A549 (cell line): ENCODE measurements at regions not wholly inside any gene's neighbourhood (a gene's known extent, or its start where the extent isn't known, plus 50 kb on each side); places are given as distances from the start of the nearest gene placed in this dataset.

ENCODE experiments used
- CTCF ChIP-seq: fragments of >200 bp; sonication (Bioruptor Twin); formaldehyde crosslinking; IDR thresholded peaks from 3 replicates; pipeline ENCODE4 v1.5.1; 2016
- EP300 ChIP-seq, 2 experiments: fragments of >200 bp; sonication (Bioruptor Twin); formaldehyde crosslinking; IDR thresholded peaks; 2 replicates in 1 of 2; 3 replicates in 1 of 2; pipeline ENCODE4 v1.6.1; 2016 to 2017
- GATA3 ChIP-seq: IDR thresholded peaks from 2 replicates; pipeline ENCODE4 v1.6.1; 2012; ENCODE audit warnings: borderline replicate concordance
- MAZ ChIP-seq: fragments of 150-350 bp; IDR thresholded peaks from 2 replicates; pipeline ENCODE4 v1.6.1; 2014; ENCODE audit warnings: antibody characterized with exemption, low read depth, low read length, borderline replicate concordance
- MYC ChIP-seq: IDR thresholded peaks from 2 replicates; pipeline ENCODE4 v1.6.1; 2012; ENCODE audit warnings: mild to moderate bottlenecking, inconsistent platforms, low read length, improper control_type of control experiment, borderline replicate concordance
- POLR2A ChIP-seq: IDR thresholded peaks from 2 replicates; pipeline ENCODE4 v1.6.1; 2012; ENCODE audit warnings: mild to moderate bottlenecking, low read length
- RAD21 ChIP-seq, 2 experiments: fragments of >200 bp in 1 of 2; sonication (Bioruptor Twin) in 1 of 2; formaldehyde crosslinking in 1 of 2; IDR thresholded peaks in 1 of 2; conservative IDR thresholded peaks in 1 of 2; 2 replicates in 1 of 2; 3 replicates in 1 of 2; pipeline ENCODE4 v1.6.1; 2012 to 2018; ENCODE audit warnings: inconsistent platforms in 1 of 2
- ZSCAN20 ChIP-seq: fragments of 250-450 bp; sonication (Bioruptor Pico); IDR thresholded peaks from 2 replicates; pipeline ENCODE4 v1.8.0; 2022; ENCODE audit warnings: mild to moderate bottlenecking, moderate library complexity
- TF ChIP-seq, protein P1 (sequence below): IDR thresholded peaks from 2 replicates; pipeline ENCODE4 v1.6.1; 2012
- TF ChIP-seq, protein P2 (sequence below): fragments of 250-450 bp; sonication (Bioruptor Pico); IDR thresholded peaks from 2 replicates; pipeline ENCODE4 v1.5.0; 2021; ENCODE audit warnings: mild to moderate bottlenecking, moderate library complexity, borderline replicate concordance

DNA sequence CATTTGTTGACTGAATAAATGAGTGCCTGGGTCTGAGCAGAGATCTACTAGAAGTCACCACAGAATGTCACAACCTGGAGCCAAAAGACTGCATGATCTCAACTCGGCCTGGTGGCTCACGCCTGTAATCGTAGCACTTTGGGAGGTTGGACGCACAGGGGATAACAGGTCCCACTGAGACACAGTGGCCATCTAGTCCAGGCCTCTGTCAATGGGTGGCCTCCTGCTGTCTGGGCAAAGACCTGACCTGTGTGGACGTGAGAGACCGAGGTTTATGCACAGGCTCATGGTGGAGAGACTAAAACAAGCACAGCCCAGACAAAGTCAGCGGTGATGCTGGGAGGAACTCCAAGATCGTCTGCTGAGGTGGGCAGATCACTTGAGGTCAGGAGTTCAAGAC is 103.0 kb upstream of the BACE2 start:
- TF ChIP-seq CTCF (no peak), POLR2A (no peak), ZSCAN20 (CRISPR knock-in tag) (no peak), MAZ (no peak), RAD21 (conservative IDR thresholded peaks at IDR 0.05 in 1 of 2, IDR thresholded peaks at IDR 0.05 in 1 of 2) (no peak), GATA3 (no peak), EP300 (IDR thresholded peaks at IDR 0.05) (no peak), MYC (no peak)
- TF ChIP-seq, protein P1, sequence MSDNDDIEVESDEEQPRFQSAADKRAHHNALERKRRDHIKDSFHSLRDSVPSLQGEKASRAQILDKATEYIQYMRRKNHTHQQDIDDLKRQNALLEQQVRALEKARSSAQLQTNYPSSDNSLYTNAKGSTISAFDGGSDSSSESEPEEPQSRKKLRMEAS = no peak
- TF ChIP-seq, protein P2, sequence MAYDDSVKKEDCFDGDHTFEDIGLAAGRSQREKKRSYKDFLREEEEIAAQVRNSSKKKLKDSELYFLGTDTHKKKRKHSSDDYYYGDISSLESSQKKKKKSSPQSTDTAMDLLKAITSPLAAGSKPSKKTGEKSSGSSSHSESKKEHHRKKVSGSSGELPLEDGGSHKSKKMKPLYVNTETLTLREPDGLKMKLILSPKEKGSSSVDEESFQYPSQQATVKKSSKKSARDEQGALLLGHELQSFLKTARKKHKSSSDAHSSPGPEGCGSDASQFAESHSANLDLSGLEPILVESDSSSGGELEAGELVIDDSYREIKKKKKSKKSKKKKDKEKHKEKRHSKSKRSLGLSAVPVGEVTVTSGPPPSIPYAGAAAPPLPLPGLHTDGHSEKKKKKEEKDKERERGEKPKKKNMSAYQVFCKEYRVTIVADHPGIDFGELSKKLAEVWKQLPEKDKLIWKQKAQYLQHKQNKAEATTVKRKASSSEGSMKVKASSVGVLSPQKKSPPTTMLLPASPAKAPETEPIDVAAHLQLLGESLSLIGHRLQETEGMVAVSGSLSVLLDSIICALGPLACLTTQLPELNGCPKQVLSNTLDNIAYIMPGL (CRISPR knock-in tag) = no peak
